A549 (cell line): ENCODE measurements at regions not wholly inside any gene's neighbourhood (a gene's known extent, or its start where the extent isn't known, plus 50 kb on each side); places are given as distances from the start of the nearest gene placed in this dataset.

Experiments used
- CTCF ChIP-seq: fragments of >200 bp; sonication (Bioruptor Twin); formaldehyde crosslinking; IDR thresholded peaks from 3 replicates; pipeline ENCODE4 v1.5.1; 2016
- EHMT2 ChIP-seq: fragments of 200-600 bp; sonication (generic); IDR thresholded peaks from 2 replicates; pipeline ENCODE4 v1.6.1; 2016; ENCODE audit warnings: antibody characterized with exemption, low read depth, mild to moderate bottlenecking, moderate library complexity
- POLR2A ChIP-seq: IDR thresholded peaks from 2 replicates; pipeline ENCODE4 v1.6.1; 2012; ENCODE audit warnings: mild to moderate bottlenecking, low read length
- TF ChIP-seq, protein P1 (sequence below): fragments of 200-600 bp; sonication (generic); IDR thresholded peaks from 2 replicates; pipeline ENCODE4 v1.6.1; 2016; ENCODE audit warnings: antibody characterized with exemption, mild to moderate bottlenecking, moderate library complexity

- TF ChIP-seq CTCF, result no peak
- no peak for TF ChIP-seq POLR2A
- TF ChIP-seq, protein P1, sequence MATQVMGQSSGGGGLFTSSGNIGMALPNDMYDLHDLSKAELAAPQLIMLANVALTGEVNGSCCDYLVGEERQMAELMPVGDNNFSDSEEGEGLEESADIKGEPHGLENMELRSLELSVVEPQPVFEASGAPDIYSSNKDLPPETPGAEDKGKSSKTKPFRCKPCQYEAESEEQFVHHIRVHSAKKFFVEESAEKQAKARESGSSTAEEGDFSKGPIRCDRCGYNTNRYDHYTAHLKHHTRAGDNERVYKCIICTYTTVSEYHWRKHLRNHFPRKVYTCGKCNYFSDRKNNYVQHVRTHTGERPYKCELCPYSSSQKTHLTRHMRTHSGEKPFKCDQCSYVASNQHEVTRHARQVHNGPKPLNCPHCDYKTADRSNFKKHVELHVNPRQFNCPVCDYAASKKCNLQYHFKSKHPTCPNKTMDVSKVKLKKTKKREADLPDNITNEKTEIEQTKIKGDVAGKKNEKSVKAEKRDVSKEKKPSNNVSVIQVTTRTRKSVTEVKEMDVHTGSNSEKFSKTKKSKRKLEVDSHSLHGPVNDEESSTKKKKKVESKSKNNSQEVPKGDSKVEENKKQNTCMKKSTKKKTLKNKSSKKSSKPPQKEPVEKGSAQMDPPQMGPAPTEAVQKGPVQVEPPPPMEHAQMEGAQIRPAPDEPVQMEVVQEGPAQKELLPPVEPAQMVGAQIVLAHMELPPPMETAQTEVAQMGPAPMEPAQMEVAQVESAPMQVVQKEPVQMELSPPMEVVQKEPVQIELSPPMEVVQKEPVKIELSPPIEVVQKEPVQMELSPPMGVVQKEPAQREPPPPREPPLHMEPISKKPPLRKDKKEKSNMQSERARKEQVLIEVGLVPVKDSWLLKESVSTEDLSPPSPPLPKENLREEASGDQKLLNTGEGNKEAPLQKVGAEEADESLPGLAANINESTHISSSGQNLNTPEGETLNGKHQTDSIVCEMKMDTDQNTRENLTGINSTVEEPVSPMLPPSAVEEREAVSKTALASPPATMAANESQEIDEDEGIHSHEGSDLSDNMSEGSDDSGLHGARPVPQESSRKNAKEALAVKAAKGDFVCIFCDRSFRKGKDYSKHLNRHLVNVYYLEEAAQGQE, result no peak
- TF ChIP-seq EHMT2, result no peak
Measured at GRCh38 chr2:185891403-185891802, 152.8 kb downstream of the FSIP2 start.
